ENCODE measurements at regions not wholly inside any gene's neighbourhood (a gene's known extent, or its start where the extent isn't known, plus 50 kb on each side); places are given as distances from the start of the nearest gene placed in this dataset.

DNA sequence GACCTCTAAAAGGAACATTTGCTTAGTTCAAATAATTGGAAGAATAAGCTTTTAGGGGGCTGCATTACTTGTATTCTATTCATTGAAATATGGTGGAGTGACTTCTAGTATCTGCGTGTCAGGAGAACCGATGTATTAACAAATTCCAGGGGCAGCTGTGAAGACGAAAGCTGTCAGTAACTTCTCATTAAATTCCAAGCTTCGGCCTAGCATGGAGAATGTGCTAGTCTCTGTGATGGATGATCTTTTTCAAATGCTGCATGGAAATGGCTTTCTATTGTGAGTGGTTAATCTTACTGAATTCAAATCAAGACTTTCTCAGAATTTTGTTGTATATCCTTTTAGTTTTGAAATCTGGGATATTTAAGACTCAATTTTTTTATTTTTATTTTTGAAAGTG is 429.9 kb downstream of the ADGRL2 start:
- ATAC-seq (no peak), DNase-seq (ENCODE audit: low read depth, low spot score) (no peak), FAIRE-seq (no peak)
- SMC1A ChIA-PET (ENCODE audit: uncharacterized antibody, unreplicated experiment), result interaction anchor here (0.7 to 4.2 kb wide), 9 partner anchors 9 to 373 kb away, joined by 3 to 24 read pairs (median 5); no protein-coding TSS in a partner anchor
- Histone ChIP-seq H3K9ac (ENCODE audit: control insufficient read depth, insufficient read depth, low read length) (no peak overlapping the region), H4K20me1 (ENCODE audit: control insufficient read depth, insufficient read depth) (no peaks in the 10 kb centered on the region), H3K36me3 (ENCODE audit: control insufficient read depth in 2 of 2, insufficient read depth in 2 of 2, low read length in 1 of 2) (no peaks in the 10 kb centered on the region), H3K4me3 (no peak overlapping the region), H2AFZ (ENCODE audit: control insufficient read depth, low read depth, low read length) (no peak overlapping the region), H3K4me1 (ENCODE audit: control insufficient read depth, insufficient read depth, low read length) (no peaks in the 10 kb centered on the region), H3K79me2 (ENCODE audit: control insufficient read depth, insufficient read depth, low read length) (no peaks in the 10 kb centered on the region), H3K27ac (ENCODE audit: control insufficient read depth, insufficient read depth) (no peak overlapping the region), H3K4me2 (ENCODE audit: control insufficient read depth, insufficient read depth) (no peak overlapping the region), H3K27me3 (replicated peaks in 1 of 2; ENCODE audit: control insufficient read depth in 2 of 2, insufficient read depth in 2 of 2, low read length in 1 of 2) (no peaks in the 10 kb centered on the region), H3K9me3 (replicated peaks; ENCODE audit: control insufficient read depth, insufficient read depth, low read length) (no peaks in the 10 kb centered on the region)
- RAD21 ChIA-PET (ENCODE audit: unreplicated experiment), result interaction anchor here (1.0 kb wide), 1 partner anchor 14 kb away, joined by 3 read pairs; no protein-coding TSS in a partner anchor
- 44% methylated on average over 4 of the region's 4 CpGs for WGBS (ENCODE audit: insufficient coverage, insufficient replicate concordance, low lambda C conversion rate, missing lambda C conversion rate)
- intact Hi-C loops (cut with micrococcal nuclease; ENCODE audit: unreplicated experiment) (no loop called here), in situ Hi-C loops (cut with MboI) (no loop called here)
- CTCF ChIA-PET, result interaction anchor here (3.4 kb wide), 1 partner anchor 12 kb away, joined by 12 read pairs; no protein-coding TSS in a partner anchor
- POLR2A ChIA-PET, result no interaction called here
- no TSS peak for BruUV-seq (replicated peaks)
- TF ChIP-seq CBFB (IDR thresholded peaks at IDR 0.05; ENCODE audit: low read depth), result no peak
- TF ChIP-seq, protein P1, sequence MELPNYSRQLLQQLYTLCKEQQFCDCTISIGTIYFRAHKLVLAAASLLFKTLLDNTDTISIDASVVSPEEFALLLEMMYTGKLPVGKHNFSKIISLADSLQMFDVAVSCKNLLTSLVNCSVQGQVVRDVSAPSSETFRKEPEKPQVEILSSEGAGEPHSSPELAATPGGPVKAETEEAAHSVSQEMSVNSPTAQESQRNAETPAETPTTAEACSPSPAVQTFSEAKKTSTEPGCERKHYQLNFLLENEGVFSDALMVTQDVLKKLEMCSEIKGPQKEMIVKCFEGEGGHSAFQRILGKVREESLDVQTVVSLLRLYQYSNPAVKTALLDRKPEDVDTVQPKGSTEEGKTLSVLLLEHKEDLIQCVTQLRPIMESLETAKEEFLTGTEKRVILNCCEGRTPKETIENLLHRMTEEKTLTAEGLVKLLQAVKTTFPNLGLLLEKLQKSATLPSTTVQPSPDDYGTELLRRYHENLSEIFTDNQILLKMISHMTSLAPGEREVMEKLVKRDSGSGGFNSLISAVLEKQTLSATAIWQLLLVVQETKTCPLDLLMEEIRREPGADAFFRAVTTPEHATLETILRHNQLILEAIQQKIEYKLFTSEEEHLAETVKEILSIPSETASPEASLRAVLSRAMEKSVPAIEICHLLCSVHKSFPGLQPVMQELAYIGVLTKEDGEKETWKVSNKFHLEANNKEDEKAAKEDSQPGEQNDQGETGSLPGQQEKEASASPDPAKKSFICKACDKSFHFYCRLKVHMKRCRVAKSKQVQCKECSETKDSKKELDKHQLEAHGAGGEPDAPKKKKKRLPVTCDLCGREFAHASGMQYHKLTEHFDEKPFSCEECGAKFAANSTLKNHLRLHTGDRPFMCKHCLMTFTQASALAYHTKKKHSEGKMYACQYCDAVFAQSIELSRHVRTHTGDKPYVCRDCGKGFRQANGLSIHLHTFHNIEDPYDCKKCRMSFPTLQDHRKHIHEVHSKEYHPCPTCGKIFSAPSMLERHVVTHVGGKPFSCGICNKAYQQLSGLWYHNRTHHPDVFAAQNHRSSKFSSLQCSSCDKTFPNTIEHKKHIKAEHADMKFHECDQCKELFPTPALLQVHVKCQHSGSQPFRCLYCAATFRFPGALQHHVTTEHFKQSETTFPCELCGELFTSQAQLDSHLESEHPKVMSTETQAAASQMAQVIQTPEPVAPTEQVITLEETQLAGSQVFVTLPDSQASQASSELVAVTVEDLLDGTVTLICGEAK (IDR thresholded peaks at IDR 0.05; ENCODE audit: borderline replicate concordance), result no peak
- no peak for TF ChIP-seq CBX5 (IDR thresholded peaks at IDR 0.05; ENCODE audit: low read depth)
- TF ChIP-seq POLR2AphosphoS5 (IDR thresholded peaks at IDR 0.05; ENCODE audit: low read length), result no peak
- TF ChIP-seq ELK1 (IDR thresholded peaks at IDR 0.05; ENCODE audit: low read depth, low read length), result no peak
- no peak for TF ChIP-seq CREB1 (IDR thresholded peaks at IDR 0.05; ENCODE audit: low read depth)
- TF ChIP-seq ZNF207 (IDR thresholded peaks at IDR 0.05; ENCODE audit: borderline replicate concordance), result no peak
- TF ChIP-seq RELA (IDR thresholded peaks at IDR 0.05; ENCODE audit: borderline replicate concordance, partially characterized antibody), result no peak
- TF ChIP-seq RAD21 (IDR thresholded peaks at IDR 0.05; ENCODE audit: insufficient read depth, low read depth, low read length), result no peak
- TF ChIP-seq CREM (IDR thresholded peaks at IDR 0.05; ENCODE audit: low read depth), result no peak
- TF ChIP-seq CHD2 (IDR thresholded peaks at IDR 0.05; ENCODE audit: borderline replicate concordance, low read depth, low read length), result no peak
- TF ChIP-seq JUNB (IDR thresholded peaks at IDR 0.05), result no peak
- TF ChIP-seq HSF1 (IDR thresholded peaks at IDR 0.05; ENCODE audit: low read depth, low read length), result no peak
- no peak for TF ChIP-seq BCLAF1 (IDR thresholded peaks at IDR 0.05)
